ENCODE measurements at regions not wholly inside any gene's neighbourhood (a gene's known extent, or its start where the extent isn't known, plus 50 kb on each side); places are given as distances from the start of the nearest gene placed in this dataset.
"Not testable (repeated sequence)": the region's sequence is repeated elsewhere in the genome, so short reads cannot be mapped to it uniquely, and the experiment has no call there.

- not testable (repeated sequence) for H3K9me3 ChIP-seq (ENCODE audit: control insufficient read depth, insufficient read depth, low read depth, low read length); H3K27ac ChIP-seq (ENCODE audit: low read depth, low read length); H3K27me3 ChIP-seq (ENCODE audit: control insufficient read depth, insufficient read depth, low read length); H3K4me3 ChIP-seq (ENCODE audit: low read depth, low read length); H3K4me1 ChIP-seq (ENCODE audit: control insufficient read depth, insufficient read depth, low read length); H3K9ac ChIP-seq (ENCODE audit: low read length); H3K36me3 ChIP-seq (ENCODE audit: control insufficient read depth, insufficient read depth, low read length)
Observed at GRCh38 chr2:193833895-193834294, 1639.2 kb upstream of the TMEFF2 start.

- Histone ChIP-seq H3K4me3 (ENCODE audit: low read depth, low read length) (no peak overlapping the region), H3K36me3 (ENCODE audit: control insufficient read depth, insufficient read depth, low read length) (no peaks in the 10 kb centered on the region), H3K9ac (ENCODE audit: low read length) (no peak overlapping the region), H3K4me1 (ENCODE audit: control insufficient read depth, insufficient read depth, low read length) (no peaks in the 10 kb centered on the region), H3K27me3 (ENCODE audit: control insufficient read depth, insufficient read depth, low read length) (no peaks in the 10 kb centered on the region), H3K27ac (ENCODE audit: low read depth, low read length) (no peak overlapping the region), H3K9me3 (ENCODE audit: control insufficient read depth, insufficient read depth, low read depth, low read length) (peaks cover 10% of the 10 kb centered on the region; the same call in 1 of the 2 replicates)
Observed at GRCh38 chr2:193824474-193824873, 1629.7 kb upstream of the TMEFF2 start.

- Histone ChIP-seq H3K27ac (ENCODE audit: low read depth, low read length) (no peak overlapping the region), H3K4me3 (ENCODE audit: low read depth, low read length) (no peak overlapping the region), H3K4me1 (ENCODE audit: control insufficient read depth, insufficient read depth, low read length) (no peaks in the 10 kb centered on the region), H3K9ac (ENCODE audit: low read length) (no peak overlapping the region), H3K9me3 (ENCODE audit: control insufficient read depth, insufficient read depth, low read depth, low read length) (peaks cover 14% of the 10 kb centered on the region; the same call in 1 of the 2 replicates), H3K27me3 (ENCODE audit: control insufficient read depth, insufficient read depth, low read length) (no peaks in the 10 kb centered on the region), H3K36me3 (ENCODE audit: control insufficient read depth, insufficient read depth, low read length) (no peaks in the 10 kb centered on the region)
Observed at GRCh38 chr2:193818801-193819499, 1624.2 kb upstream of the TMEFF2 start.

DNA sequence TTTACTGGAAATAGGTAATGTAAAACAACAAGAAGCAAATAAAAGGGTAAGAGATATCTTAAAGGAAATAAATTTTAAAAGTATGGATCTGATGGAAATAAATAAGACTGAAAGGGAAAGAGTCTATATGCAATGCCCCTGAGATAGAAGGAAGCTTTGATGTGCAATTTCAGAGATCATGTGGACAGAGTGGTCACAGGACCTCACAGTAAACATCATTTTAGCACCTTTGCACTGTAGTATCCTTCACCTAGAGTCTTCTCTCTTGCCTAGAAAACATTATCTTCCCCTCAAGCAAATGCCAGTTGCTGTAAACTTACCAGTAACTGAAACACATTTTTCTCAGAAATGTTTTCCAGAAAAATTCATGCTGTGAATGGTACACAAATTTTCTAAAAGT lies 1621.3 kb upstream of the TMEFF2 start:
- Histone ChIP-seq H3K4me3 (ENCODE audit: low read depth, low read length) (no peak overlapping the region), H3K4me1 (ENCODE audit: control insufficient read depth, insufficient read depth, low read length) (no peaks in the 10 kb centered on the region), H3K36me3 (ENCODE audit: control insufficient read depth, insufficient read depth, low read length) (no peaks in the 10 kb centered on the region), H3K9me3 (ENCODE audit: control insufficient read depth, insufficient read depth, low read depth, low read length) (peaks cover 7% of the 10 kb centered on the region; the same call in 1 of the 2 replicates), H3K27me3 (ENCODE audit: control insufficient read depth, insufficient read depth, low read length) (no peaks in the 10 kb centered on the region), H3K9ac (ENCODE audit: low read length) (no peak overlapping the region), H3K27ac (ENCODE audit: low read depth, low read length) (no peak overlapping the region)

DNA sequence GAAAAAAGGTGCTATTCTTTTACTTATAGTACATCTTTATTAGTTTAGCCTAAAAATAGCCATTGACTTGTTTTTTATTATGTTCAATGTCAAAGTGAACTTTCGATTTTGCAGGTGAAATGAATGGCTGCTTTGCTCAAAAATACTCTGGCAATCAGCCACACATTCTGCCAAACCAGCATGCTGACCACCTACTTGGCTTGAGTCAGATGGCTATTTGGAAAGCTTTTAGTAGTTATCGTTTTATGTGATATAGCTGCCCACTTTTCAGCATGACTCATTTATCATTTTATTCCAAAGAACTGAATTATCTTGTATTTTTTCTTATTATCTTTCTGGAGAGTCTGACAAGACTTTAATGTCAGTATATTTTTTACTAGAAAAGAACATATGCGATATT lies 1615.8 kb upstream of the TMEFF2 start:
- H3K27ac ChIP-seq (ENCODE audit: low read depth, low read length), result no peak overlapping the region
- no peaks in the 10 kb centered on the region for H3K36me3 ChIP-seq (ENCODE audit: control insufficient read depth, insufficient read depth, low read length)
- H3K4me1 ChIP-seq (ENCODE audit: control insufficient read depth, insufficient read depth, low read length), result no peaks in the 10 kb centered on the region
- no peak overlapping the region for H3K4me3 ChIP-seq (ENCODE audit: low read depth, low read length)
- no peaks in the 10 kb centered on the region for H3K27me3 ChIP-seq (ENCODE audit: control insufficient read depth, insufficient read depth, low read length)
- no peaks in the 10 kb centered on the region for H3K9me3 ChIP-seq (ENCODE audit: control insufficient read depth, insufficient read depth, low read depth, low read length)
- H3K9ac ChIP-seq (ENCODE audit: low read length), result no peak overlapping the region

DNA sequence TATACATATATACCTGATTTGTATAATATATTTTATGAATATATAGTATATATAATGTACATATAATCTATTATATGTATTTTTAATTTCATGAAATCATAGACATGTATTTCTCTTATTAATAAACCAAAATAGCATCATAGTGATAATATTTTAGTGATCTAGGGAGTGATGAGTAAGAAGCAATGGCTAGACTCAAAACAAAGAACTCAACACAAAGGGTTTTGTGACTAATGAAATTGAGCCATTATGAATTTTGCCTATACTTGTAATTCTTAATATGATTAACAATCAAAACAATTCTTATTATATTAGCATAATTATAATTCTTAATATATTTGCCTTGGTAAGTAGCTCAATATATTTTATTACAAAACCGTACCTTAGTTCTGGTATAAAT lies 1614.1 kb upstream of the TMEFF2 start:
- Histone ChIP-seq H3K36me3 (ENCODE audit: control insufficient read depth, insufficient read depth, low read length) (no peaks in the 10 kb centered on the region), H3K27me3 (ENCODE audit: control insufficient read depth, insufficient read depth, low read length) (no peaks in the 10 kb centered on the region), H3K9me3 (ENCODE audit: control insufficient read depth, insufficient read depth, low read depth, low read length) (no peaks in the 10 kb centered on the region), H3K9ac (ENCODE audit: low read length) (no peak overlapping the region), H3K27ac (ENCODE audit: low read depth, low read length) (no peak overlapping the region), H3K4me3 (ENCODE audit: low read depth, low read length) (no peak overlapping the region), H3K4me1 (ENCODE audit: control insufficient read depth, insufficient read depth, low read length) (no peaks in the 10 kb centered on the region)

DNA sequence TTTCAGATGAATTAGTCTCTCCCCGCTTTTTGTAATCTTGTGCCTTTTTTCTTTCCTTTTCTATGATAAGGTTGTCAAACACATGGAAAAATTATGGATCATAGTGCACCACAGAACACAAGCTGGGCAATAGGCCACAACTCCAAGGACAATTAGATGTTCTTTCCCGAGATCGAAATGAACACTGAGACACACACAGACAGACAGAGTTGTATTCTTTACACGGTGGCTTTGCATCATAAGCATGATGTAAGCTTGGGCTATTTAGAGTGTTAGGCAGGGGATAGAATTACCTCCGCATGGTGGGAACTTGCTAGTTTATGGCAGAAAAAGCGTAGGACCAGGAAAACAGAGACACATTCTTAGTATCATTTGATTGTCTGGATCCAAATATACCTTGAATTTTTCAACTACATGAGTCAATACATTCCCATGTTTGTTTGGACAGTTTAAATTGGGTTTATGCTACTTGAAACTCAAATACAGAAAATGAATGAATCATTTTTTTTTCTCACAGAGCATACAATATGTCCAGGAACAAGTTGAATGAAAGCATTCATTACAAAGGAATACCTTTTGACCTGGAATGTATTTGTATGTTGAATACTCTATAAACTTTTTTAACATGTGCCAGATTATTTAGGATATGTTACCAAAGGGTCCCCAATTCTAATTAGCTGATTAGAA lies 1611.5 kb upstream of the TMEFF2 start:
- Histone ChIP-seq H3K36me3 (ENCODE audit: control insufficient read depth, insufficient read depth, low read length) (no peaks in the 10 kb centered on the region), H3K4me1 (ENCODE audit: control insufficient read depth, insufficient read depth, low read length) (no peaks in the 10 kb centered on the region)

GRCh38 chr2:193796847-193797246 lies 1602.1 kb upstream of the TMEFF2 start:
- Histone ChIP-seq H3K36me3 (ENCODE audit: control insufficient read depth, insufficient read depth, low read length) (no peaks in the 10 kb centered on the region), H3K4me3 (ENCODE audit: low read depth, low read length) (no peak overlapping the region), H3K27ac (ENCODE audit: low read depth, low read length) (no peak overlapping the region), H3K9ac (ENCODE audit: low read length) (no peak overlapping the region), H3K27me3 (ENCODE audit: control insufficient read depth, insufficient read depth, low read length) (no peaks in the 10 kb centered on the region), H3K4me1 (ENCODE audit: control insufficient read depth, insufficient read depth, low read length) (no peaks in the 10 kb centered on the region), H3K9me3 (ENCODE audit: control insufficient read depth, insufficient read depth, low read depth, low read length) (no peaks in the 10 kb centered on the region)

More for the DNA sequence above, 1611.5 kb upstream of the TMEFF2 start:
- H3K4me3 ChIP-seq (ENCODE audit: low read depth, low read length), result no peak overlapping the region
- no peaks in the 10 kb centered on the region for H3K27me3 ChIP-seq (ENCODE audit: control insufficient read depth, insufficient read depth, low read length)
- H3K9me3 ChIP-seq (ENCODE audit: control insufficient read depth, insufficient read depth, low read depth, low read length), result no peaks in the 10 kb centered on the region
- H3K27ac ChIP-seq (ENCODE audit: low read depth, low read length), result no peak overlapping the region
- H3K9ac ChIP-seq (ENCODE audit: low read length), result no peak overlapping the region

- Histone ChIP-seq H3K4me3 (ENCODE audit: low read depth, low read length) (no peak overlapping the region), H3K27ac (ENCODE audit: low read depth, low read length) (no peak overlapping the region), H3K9me3 (ENCODE audit: control insufficient read depth, insufficient read depth, low read depth, low read length) (no peaks in the 10 kb centered on the region)
Observed at GRCh38 chr2:193793914-193794313, 1599.2 kb upstream of the TMEFF2 start.

GRCh38 chr2:193783681-193784080 lies 1588.9 kb upstream of the TMEFF2 start:
- Histone ChIP-seq H3K27me3 (ENCODE audit: control insufficient read depth, insufficient read depth, low read length) (no peaks in the 10 kb centered on the region), H3K9me3 (ENCODE audit: control insufficient read depth, insufficient read depth, low read depth, low read length) (no peaks in the 10 kb centered on the region)

More at GRCh38 chr2:193793914-193794313, 1599.2 kb upstream of the TMEFF2 start:
- no peaks in the 10 kb centered on the region for H3K27me3 ChIP-seq (ENCODE audit: control insufficient read depth, insufficient read depth, low read length)
- no peak overlapping the region for H3K9ac ChIP-seq (ENCODE audit: low read length)
- no peaks in the 10 kb centered on the region for H3K4me1 ChIP-seq (ENCODE audit: control insufficient read depth, insufficient read depth, low read length)
- H3K36me3 ChIP-seq (ENCODE audit: control insufficient read depth, insufficient read depth, low read length), result no peaks in the 10 kb centered on the region

DNA sequence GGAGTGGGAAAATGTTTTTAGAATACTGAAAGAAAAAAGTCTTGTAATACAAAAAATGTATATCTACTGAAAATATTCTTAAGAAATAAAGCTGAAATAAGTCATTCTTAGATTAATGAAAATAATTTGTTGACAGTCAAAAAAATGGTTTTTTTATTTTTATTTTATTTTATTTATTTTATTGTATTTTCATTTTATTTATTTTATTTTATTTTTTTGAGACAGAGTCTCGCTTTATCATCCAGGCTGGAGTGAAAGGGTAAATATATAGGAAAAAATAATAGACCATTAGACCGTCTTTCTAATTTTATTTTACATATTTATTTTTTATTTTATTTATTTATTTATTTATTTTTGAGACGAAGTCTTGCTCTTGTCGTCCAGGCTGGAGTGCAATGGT lies 1583.6 kb upstream of the TMEFF2 start:
- Histone ChIP-seq H3K9ac (ENCODE audit: low read length) (no peak overlapping the region), H3K9me3 (ENCODE audit: control insufficient read depth, insufficient read depth, low read depth, low read length) (no peaks in the 10 kb centered on the region), H3K36me3 (ENCODE audit: control insufficient read depth, insufficient read depth, low read length) (no peaks in the 10 kb centered on the region), H3K27me3 (ENCODE audit: control insufficient read depth, insufficient read depth, low read length) (no peaks in the 10 kb centered on the region), H3K4me3 (ENCODE audit: low read depth, low read length) (no peak overlapping the region), H3K4me1 (ENCODE audit: control insufficient read depth, insufficient read depth, low read length) (no peaks in the 10 kb centered on the region), H3K27ac (ENCODE audit: low read depth, low read length) (no peak overlapping the region)

More at GRCh38 chr2:193783681-193784080, 1588.9 kb upstream of the TMEFF2 start:
- Histone ChIP-seq H3K9ac (ENCODE audit: low read length) (no peak overlapping the region), H3K27ac (ENCODE audit: low read depth, low read length) (no peak overlapping the region), H3K36me3 (ENCODE audit: control insufficient read depth, insufficient read depth, low read length) (no peaks in the 10 kb centered on the region), H3K4me1 (ENCODE audit: control insufficient read depth, insufficient read depth, low read length) (no peaks in the 10 kb centered on the region), H3K4me3 (ENCODE audit: low read depth, low read length) (no peak overlapping the region)
